Umbilical cord (tissue), 1 donor: ENCODE measurements at regions not wholly inside any gene's neighbourhood (a gene's known extent, or its start where the extent isn't known, plus 50 kb on each side); places are given as distances from the start of the nearest gene placed in this dataset.

ENCODE experiments used
- DNase-seq: peaks from one replicate; pipeline ENCODE4 v3.0.0-alpha.2; 2015; ENCODE audit warnings: low spot score

DNA sequence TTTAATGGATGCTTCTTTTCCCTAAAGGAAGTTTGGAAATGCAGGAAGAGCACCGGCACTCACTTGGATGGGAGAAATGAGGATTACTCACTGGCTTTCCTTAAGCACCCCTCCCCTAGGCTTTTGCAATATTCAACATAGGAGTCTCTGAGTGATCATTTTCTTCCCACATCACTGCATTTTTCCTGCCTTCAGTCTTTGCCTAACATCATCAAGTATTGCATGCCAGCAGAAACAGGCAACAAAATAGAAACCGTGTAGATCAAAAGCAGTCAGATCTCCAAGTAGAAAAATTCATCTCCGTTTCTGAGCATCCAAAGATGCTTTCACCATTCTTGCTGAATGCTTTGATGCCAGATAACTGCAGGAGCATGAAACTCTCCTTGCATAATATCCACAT, 119.9 kb downstream of the ADCYAP1R1 start:
- no peak for DNase-seq

DNA sequence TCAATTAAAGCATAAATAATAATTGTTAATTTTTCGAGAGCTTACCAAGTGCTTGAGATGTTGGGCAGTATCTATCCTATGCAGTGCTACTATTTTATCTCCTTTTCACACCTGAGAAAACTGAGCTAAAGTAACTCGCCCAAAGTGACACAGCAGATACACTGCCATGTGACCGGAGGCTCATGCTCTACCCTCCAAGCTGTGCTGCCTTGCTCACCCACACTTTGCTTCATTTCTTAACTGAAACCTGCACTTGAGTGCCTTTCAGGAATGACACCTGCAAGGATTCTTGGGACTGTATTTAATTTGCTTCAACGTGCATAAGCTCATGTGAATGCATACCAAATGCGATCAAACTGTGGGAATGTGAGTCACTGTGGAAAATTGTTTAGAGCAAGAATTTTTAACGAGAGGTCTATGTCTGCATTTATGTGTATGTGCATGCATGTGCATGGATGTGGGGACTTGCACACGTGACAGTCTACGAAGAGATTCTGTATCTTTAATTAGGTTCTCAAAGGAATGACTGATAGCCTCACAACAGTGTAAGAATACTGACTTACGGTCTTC, 119.2 kb downstream of the ADCYAP1R1 start:
- no peak for DNase-seq
